HCT116 (cell line): ENCODE measurements at regions not wholly inside any gene's neighbourhood (a gene's known extent, or its start where the extent isn't known, plus 50 kb on each side); places are given as distances from the start of the nearest gene placed in this dataset.

ENCODE experiments used
- ATAC-seq: fragments of 200-7000 bp; cut with Tn5 transposase; 2 replicates; pipeline ENCODE4 v1.9.1; 2020; ENCODE audit warnings: mild to moderate bottlenecking, moderate library complexity
- BruUV-seq: library from RNA; stranded (reverse); fragments of 400-500 nt; replicated peaks from 2 replicates; lab custom pipeline; 2021; lab: Mats Ljungman, UMichigan
- CTCF ChIA-PET: fragments of 300-600 bp; sonication (Branson Sonifier 250); formaldehyde crosslinking; loops from one replicate; lab custom pipeline; 2021; ENCODE audit warnings: antibody characterized with exemption; lab: Charles Lee
- POLR2A ChIA-PET: fragments of 300-600, 350-600 bp; sonication (Branson Sonifier 250); formaldehyde crosslinking; loops from one replicate; lab custom pipeline; 2021; ENCODE audit warnings: antibody characterized with exemption; lab: Charles Lee
- RAD21 ChIA-PET, 2 experiments: fragments of 300-600 bp; sonication (Branson Sonifier 250); formaldehyde crosslinking; loops; one replicate each; lab custom pipeline; 2023; ENCODE audit warnings: low total read pairs in 2 of 2; ENCODE audit not compliant: uncharacterized antibody in 2 of 2, unreplicated experiment in 2 of 2, low non-redundant PET in 1 of 2; lab: Charles Lee
- DNase-seq: peaks from one replicate; pipeline ENCODE4 v3.0.0-alpha.2; 2010; ENCODE audit warnings: low read depth, low spot score
- H2AFZ ChIP-seq: fragments of 200-600 bp; shearing (Covaris generic), sonication (generic); 2 replicates; pipeline ENCODE4 v1.6.1; 2017; ENCODE audit warnings: low read depth, mixed run types, mixed read lengths, antibody characterized with exemption, low read length; ENCODE audit not compliant: poor library complexity, severe bottlenecking
- H3K27ac ChIP-seq: 2 replicates; pipeline ENCODE4 v1.5.1; 2012; ENCODE audit warnings: low read depth, low read length
- H3K27me3 ChIP-seq: fragments of 200-600 bp; sonication (generic); 2 replicates; pipeline ENCODE4 v1.6.1; 2016; ENCODE audit warnings: mixed run types, low read length, mixed read lengths; ENCODE audit not compliant: insufficient read depth
- H3K36me3 ChIP-seq, 2 experiments: fragments of 200-500 bp in 1 of 2; fragments of 200-600 bp in 1 of 2; sonication (Bioruptor generic) in 1 of 2; sonication (generic) in 1 of 2; 2 replicates each; pipeline versions ENCODE4 v1.5.1 to v1.6.1; 2014 to 2016; ENCODE audit warnings: low read length in 2 of 2, inconsistent platforms in 1 of 2, mixed read lengths in 1 of 2, mixed run types in 1 of 2; ENCODE audit not compliant: insufficient read depth in 2 of 2, control insufficient read depth in 1 of 2
- H3K4me1 ChIP-seq, 2 experiments: fragments of 200-600 bp in 1 of 2; sonication (generic) in 1 of 2; 2 replicates each; pipeline versions ENCODE4 v1.5.1 to v1.6.1; 2012 to 2017; ENCODE audit warnings: low read length in 2 of 2, inconsistent platforms in 1 of 2, mild to moderate bottlenecking in 1 of 2, mixed read lengths in 1 of 2, mixed run types in 1 of 2, moderate library complexity in 1 of 2; ENCODE audit not compliant: insufficient read depth in 2 of 2, control insufficient read depth in 1 of 2
- H3K4me2 ChIP-seq: fragments of 200-600 bp; sonication (generic); 2 replicates; pipeline ENCODE4 v1.6.1; 2017; ENCODE audit warnings: mixed run types, low read length, mixed read lengths
- H3K4me3 ChIP-seq, 2 experiments: fragments of 200-600 bp in 1 of 2; sonication (generic) in 1 of 2; replicated peaks in 1 of 2; 2 replicates each; pipeline ENCODE4 v1.5.1; 2011 to 2016; ENCODE audit warnings: low read length in 2 of 2, control low read depth in 1 of 2, low read depth in 1 of 2, mild to moderate bottlenecking in 1 of 2, mixed read lengths in 1 of 2, mixed run types in 1 of 2
- H3K79me2 ChIP-seq: fragments of 200-600 bp; sonication (generic); 2 replicates; pipeline ENCODE4 v1.6.1; 2017; ENCODE audit warnings: mild to moderate bottlenecking, mixed run types, low read length, moderate library complexity, mixed read lengths; ENCODE audit not compliant: insufficient read depth
- H3K9ac ChIP-seq: fragments of 200-600 bp; sonication (generic); 2 replicates; pipeline ENCODE4 v1.6.1; 2016; ENCODE audit warnings: low read length, mixed read lengths
- H3K9me2 ChIP-seq: fragments of 200-600 bp; sonication (generic), shearing (Covaris generic); 2 replicates; pipeline ENCODE4 v1.6.1; 2017; ENCODE audit warnings: mixed run types, mild to moderate bottlenecking, moderate library complexity; ENCODE audit not compliant: insufficient read depth
- H3K9me3 ChIP-seq, 2 experiments: fragments of 200-500 bp in 1 of 2; fragments of 200-600 bp in 1 of 2; sonication (Bioruptor generic) in 1 of 2; sonication (generic) in 1 of 2; 2 replicates each; pipeline ENCODE4 v1.6.1; 2014 to 2017; ENCODE audit warnings: low read length in 2 of 2, mixed read lengths in 2 of 2, inconsistent platforms in 1 of 2, low read depth in 1 of 2, mild to moderate bottlenecking in 1 of 2, mixed run types in 1 of 2, moderate library complexity in 1 of 2; ENCODE audit not compliant: control insufficient read depth in 1 of 2, insufficient read depth in 1 of 2
- H4K20me1 ChIP-seq: fragments of 200-600 bp; sonication (generic), shearing (Covaris generic); 2 replicates; pipeline ENCODE4 v1.6.1; 2017; ENCODE audit warnings: mixed run types, mild to moderate bottlenecking, moderate library complexity; ENCODE audit not compliant: insufficient read depth
- CEBPB ChIP-seq: IDR thresholded peaks from 2 replicates; pipeline ENCODE4 v1.6.1; 2012; ENCODE audit warnings: low read depth
- CTCF ChIP-seq, 3 experiments: fragments of 200-600 bp in 1 of 3; sonication (generic) in 1 of 3; IDR thresholded peaks in 2 of 3; conservative IDR thresholded peaks in 1 of 3; 2 replicates each; pipeline ENCODE4 v1.5.1; 2012 to 2017; ENCODE audit warnings: low read depth in 2 of 3, low read length in 2 of 3, antibody characterized with exemption in 1 of 3, borderline replicate concordance in 1 of 3, control low read depth in 1 of 3, mild to moderate bottlenecking in 1 of 3, mixed read lengths in 1 of 3, mixed run types in 1 of 3, moderate library complexity in 1 of 3; ENCODE audit not compliant: insufficient read depth in 1 of 3
- EZH2 ChIP-seq: fragments of 200-600 bp; sonication (generic); IDR thresholded peaks from 2 replicates; pipeline ENCODE4 v1.6.1; 2017; ENCODE audit warnings: antibody characterized with exemption, mixed run types
- EZH2phosphoT487 ChIP-seq: fragments of 200-600 bp; IDR thresholded peaks from 2 replicates; pipeline ENCODE4 v1.6.1; 2018; ENCODE audit warnings: antibody characterized with exemption, borderline replicate concordance
- FOSL1 ChIP-seq: IDR thresholded peaks from 2 replicates; pipeline ENCODE4 v1.6.1; 2012; ENCODE audit warnings: low read depth
- JUND ChIP-seq: IDR thresholded peaks from 2 replicates; pipeline ENCODE4 v1.6.1; 2012
- POLR2A ChIP-seq: IDR thresholded peaks from 2 replicates; pipeline ENCODE4 v1.7.0; 2011; ENCODE audit warnings: borderline replicate concordance; ENCODE audit not compliant: insufficient read depth, insufficient read length; ENCODE audit errors: extremely low read depth
- POLR2AphosphoS5 ChIP-seq: IDR thresholded peaks from 2 replicates; pipeline ENCODE4 v1.6.1; 2011; ENCODE audit warnings: mild to moderate bottlenecking, low read depth, low read length, moderate library complexity
- RAD21 ChIP-seq: IDR thresholded peaks from 2 replicates; pipeline ENCODE4 v1.6.1; 2012; ENCODE audit warnings: low read depth, mild to moderate bottlenecking
- REST ChIP-seq: IDR thresholded peaks from 2 replicates; pipeline ENCODE4 v1.6.1; 2012; ENCODE audit warnings: low read depth
- SIN3A ChIP-seq: IDR thresholded peaks from 2 replicates; pipeline ENCODE4 v1.6.1; 2012; ENCODE audit warnings: low read depth
- SP1 ChIP-seq: IDR thresholded peaks from 2 replicates; pipeline ENCODE4 v1.6.1; 2012; ENCODE audit warnings: low read depth
- SRF ChIP-seq: IDR thresholded peaks from 2 replicates; pipeline ENCODE4 v1.6.1; 2012; ENCODE audit warnings: low read depth
- TCF7L2 ChIP-seq: IDR thresholded peaks from 2 replicates; pipeline ENCODE4 v1.7.0; 2011; ENCODE audit warnings: borderline replicate concordance, inconsistent platforms; ENCODE audit not compliant: insufficient read depth, insufficient read length; ENCODE audit errors: extremely low read depth
- YY1 ChIP-seq: IDR thresholded peaks from 2 replicates; pipeline ENCODE4 v1.6.1; 2011; ENCODE audit warnings: low read length, low read depth, moderate library complexity, mild to moderate bottlenecking; ENCODE audit not compliant: insufficient replicate concordance; ENCODE audit errors: extremely low read depth
- ZFX ChIP-seq: fragments of 450-650 bp; IDR thresholded peaks from 2 replicates; pipeline ENCODE4 v1.6.1; 2017
- ZNF274 ChIP-seq: fragments of 200-500 bp; sonication (Bioruptor generic); IDR thresholded peaks from 2 replicates; pipeline ENCODE4 v1.6.1; 2014; ENCODE audit warnings: mild to moderate bottlenecking, low read depth, low read length, inconsistent platforms
- intact Hi-C: fragments of 100-400 bp; cut with micrococcal nuclease; formaldehyde crosslinking; loops from 2 replicates; pipeline ENCODE4 v1.10.0; 2022
- TF ChIP-seq, protein P1 (sequence below): IDR thresholded peaks from 2 replicates; pipeline ENCODE4 v1.6.1; 2012
- TF ChIP-seq, protein P2 (sequence below): IDR thresholded peaks from 2 replicates; pipeline ENCODE4 v1.6.1; 2011; ENCODE audit warnings: mild to moderate bottlenecking, low read length, moderate library complexity; ENCODE audit not compliant: insufficient replicate concordance; ENCODE audit errors: extremely low read depth

DNA sequence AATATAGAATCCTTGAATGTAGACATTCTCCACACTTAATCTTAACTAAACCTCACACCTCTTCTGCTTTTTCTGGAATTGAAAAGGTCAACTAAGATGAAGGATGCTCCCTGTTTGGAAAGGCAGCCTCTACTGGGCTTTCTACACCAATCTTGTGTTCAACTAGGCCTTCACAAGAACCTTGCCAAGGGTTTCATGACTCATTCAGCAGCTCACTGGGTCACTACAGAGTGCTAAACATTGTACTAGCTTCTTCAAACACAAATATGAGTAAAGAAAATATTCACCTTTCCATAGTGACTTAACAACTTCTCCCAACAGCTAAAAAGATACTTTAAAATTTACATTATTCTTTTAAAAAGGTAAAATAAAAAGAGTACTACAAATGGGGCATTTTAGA is 135.3 kb upstream of the PRMT6 start:
- Histone ChIP-seq H2AFZ (no peak overlapping the region), H3K9ac (no peak overlapping the region), H3K79me2 (no peaks in the 10 kb centered on the region), H3K4me1 (no peaks in the 10 kb centered on the region), H3K27ac (no peak overlapping the region), H3K4me3 (no peak overlapping the region), H3K9me3 (peaks cover 3 to 9% of the 10 kb centered on the region in 2 experiments; a peak in 2 of 4 replicates), H3K9me2 (no peaks in the 10 kb centered on the region), H4K20me1 (no peaks in the 10 kb centered on the region), H3K27me3 (no peaks in the 10 kb centered on the region), H3K4me2 (no peak overlapping the region), H3K36me3 (no peaks in the 10 kb centered on the region)
- intact Hi-C loops, result no loop called here
- BruUV-seq, result no TSS peak
- no peak for DNase-seq
- CTCF ChIA-PET, result no interaction called here
- no peak for ATAC-seq
- TF ChIP-seq JUND (no peak), FOSL1 (no peak), SP1 (no peak), CTCF (IDR thresholded peaks at IDR 0.05 in 2 of 3, conservative IDR thresholded peaks at IDR 0.05 in 1 of 3; ENCODE audit: borderline replicate concordance in 1 of 3, insufficient read depth in 1 of 3, low read depth in 2 of 3, low read length in 2 of 3) (no peak), EZH2 (no peak), CEBPB (no peak), SIN3A (no peak), SRF (no peak), ZNF274 (no peak), YY1 (no peak), TCF7L2 (no peak), ZFX (no peak), POLR2A (no peak), REST (no peak), EZH2phosphoT487 (no peak), RAD21 (no peak), POLR2AphosphoS5 (no peak)
- TF ChIP-seq, protein P1, sequence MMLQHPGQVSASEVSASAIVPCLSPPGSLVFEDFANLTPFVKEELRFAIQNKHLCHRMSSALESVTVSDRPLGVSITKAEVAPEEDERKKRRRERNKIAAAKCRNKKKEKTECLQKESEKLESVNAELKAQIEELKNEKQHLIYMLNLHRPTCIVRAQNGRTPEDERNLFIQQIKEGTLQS, result no peak
- TF ChIP-seq, protein P2, sequence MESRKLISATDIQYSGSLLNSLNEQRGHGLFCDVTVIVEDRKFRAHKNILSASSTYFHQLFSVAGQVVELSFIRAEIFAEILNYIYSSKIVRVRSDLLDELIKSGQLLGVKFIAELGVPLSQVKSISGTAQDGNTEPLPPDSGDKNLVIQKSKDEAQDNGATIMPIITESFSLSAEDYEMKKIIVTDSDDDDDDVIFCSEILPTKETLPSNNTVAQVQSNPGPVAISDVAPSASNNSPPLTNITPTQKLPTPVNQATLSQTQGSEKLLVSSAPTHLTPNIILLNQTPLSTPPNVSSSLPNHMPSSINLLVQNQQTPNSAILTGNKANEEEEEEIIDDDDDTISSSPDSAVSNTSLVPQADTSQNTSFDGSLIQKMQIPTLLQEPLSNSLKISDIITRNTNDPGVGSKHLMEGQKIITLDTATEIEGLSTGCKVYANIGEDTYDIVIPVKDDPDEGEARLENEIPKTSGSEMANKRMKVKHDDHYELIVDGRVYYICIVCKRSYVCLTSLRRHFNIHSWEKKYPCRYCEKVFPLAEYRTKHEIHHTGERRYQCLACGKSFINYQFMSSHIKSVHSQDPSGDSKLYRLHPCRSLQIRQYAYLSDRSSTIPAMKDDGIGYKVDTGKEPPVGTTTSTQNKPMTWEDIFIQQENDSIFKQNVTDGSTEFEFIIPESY, result no peak
- RAD21 ChIA-PET, result no interaction called here
- POLR2A ChIA-PET, result no interaction called here
